Skeletal muscle satellite cell (primary cell): ENCODE measurements at regions not wholly inside any gene's neighbourhood (a gene's known extent, or its start where the extent isn't known, plus 50 kb on each side); places are given as distances from the start of the nearest gene placed in this dataset.
"Not testable (repeated sequence)": the region's sequence is repeated elsewhere in the genome, so short reads cannot be mapped to it uniquely, and the experiment has no call there.

ENCODE experiments used
- H3K27me3 ChIP-seq: 2 replicates; pipeline ENCODE4 v1.7.0; 2013; ENCODE audit warnings: low read length; ENCODE audit not compliant: control insufficient read depth, insufficient read depth
- H3K36me3 ChIP-seq: 2 replicates; pipeline ENCODE4 v1.7.0; 2013; ENCODE audit warnings: mild to moderate bottlenecking, control low read depth, low read length; ENCODE audit not compliant: insufficient read depth
- H3K4me1 ChIP-seq: 2 replicates; pipeline ENCODE4 v1.7.0; 2013; ENCODE audit warnings: low read length; ENCODE audit not compliant: control insufficient read depth, insufficient read depth
- H3K4me2 ChIP-seq: 2 replicates; pipeline ENCODE4 v1.7.0; 2013; ENCODE audit warnings: mild to moderate bottlenecking, low read length
- H3K4me3 ChIP-seq: 2 replicates; pipeline ENCODE4 v1.7.0; 2013; ENCODE audit warnings: low read length
- H3K9ac ChIP-seq: 2 replicates; pipeline ENCODE4 v1.7.0; 2013; ENCODE audit warnings: mild to moderate bottlenecking, low read depth, low read length, moderate library complexity
- H3K9me3 ChIP-seq: replicated peaks from 2 replicates; pipeline ENCODE4 v1.7.0; 2013; ENCODE audit warnings: mild to moderate bottlenecking, control low read depth, low read length

- H3K9me3 ChIP-seq, H3K4me3 ChIP-seq, H3K4me1 ChIP-seq, H3K9ac ChIP-seq, H3K4me2 ChIP-seq, H3K36me3 ChIP-seq, H3K27me3 ChIP-seq: not testable (repeated sequence)
Observed at GRCh38 chr4:69013933-69014332, 62.3 kb upstream of the UGT2A3 start.

- H3K36me3 ChIP-seq, H3K4me1 ChIP-seq, H3K27me3 ChIP-seq, H3K9me3 ChIP-seq, H3K4me2 ChIP-seq, H3K9ac ChIP-seq, H3K4me3 ChIP-seq: not testable (repeated sequence)
Observed at GRCh38 chr4:69017986-69018385, 66.4 kb upstream of the UGT2A3 start.

GRCh38 chr4:69019538-69020461 lies 68.2 kb upstream of the UGT2A3 start:
- not testable (repeated sequence) for H3K9ac ChIP-seq, H3K9me3 ChIP-seq, H3K4me2 ChIP-seq, H3K36me3 ChIP-seq, H3K4me1 ChIP-seq, H3K4me3 ChIP-seq, H3K27me3 ChIP-seq

GRCh38 chr4:69020462-69020807 lies 68.8 kb upstream of the UGT2A3 start:
- H3K9me3 ChIP-seq, H3K27me3 ChIP-seq, H3K4me3 ChIP-seq, H3K36me3 ChIP-seq, H3K4me1 ChIP-seq, H3K4me2 ChIP-seq, H3K9ac ChIP-seq: not testable (repeated sequence)

GRCh38 chr4:69025191-69025998 lies 70.9 kb upstream of the UGT2B7 start:
- Histone ChIP-seq H3K36me3 (no peaks in the 10 kb centered on the region), H3K4me2 (no peak overlapping the region), H3K4me3 (no peak overlapping the region), H3K9ac (no peak overlapping the region), H3K4me1 (no peaks in the 10 kb centered on the region), H3K9me3 (no peaks in the 10 kb centered on the region), H3K27me3 (no peaks in the 10 kb centered on the region)

GRCh38 chr4:69025999-69026387 lies 70.3 kb upstream of the UGT2B7 start:
- no peak overlapping the region for H3K4me2 ChIP-seq
- no peaks in the 10 kb centered on the region for H3K27me3 ChIP-seq
- H3K36me3 ChIP-seq, result no peaks in the 10 kb centered on the region
- H3K9me3 ChIP-seq, result no peaks in the 10 kb centered on the region
- no peak overlapping the region for H3K9ac ChIP-seq
- no peaks in the 10 kb centered on the region for H3K4me1 ChIP-seq
- H3K4me3 ChIP-seq, result no peak overlapping the region

GRCh38 chr4:69026974-69027373 lies 69.3 kb upstream of the UGT2B7 start:
- no peaks in the 10 kb centered on the region for H3K9me3 ChIP-seq

GRCh38 chr4:69030326-69030725 lies 65.9 kb upstream of the UGT2B7 start:
- H3K4me1 ChIP-seq, result no peaks in the 10 kb centered on the region

More at GRCh38 chr4:69026974-69027373, 69.3 kb upstream of the UGT2B7 start:
- Histone ChIP-seq H3K4me3 (no peak overlapping the region), H3K4me1 (no peaks in the 10 kb centered on the region), H3K9ac (no peak overlapping the region), H3K27me3 (no peaks in the 10 kb centered on the region), H3K36me3 (no peaks in the 10 kb centered on the region), H3K4me2 (no peak overlapping the region)

GRCh38 chr4:69032847-69033638 lies 63.2 kb upstream of the UGT2B7 start:
- no peak overlapping the region for H3K9ac ChIP-seq
- H3K9me3 ChIP-seq, result no peaks in the 10 kb centered on the region
- no peaks in the 10 kb centered on the region for H3K36me3 ChIP-seq
- no peaks in the 10 kb centered on the region for H3K27me3 ChIP-seq
- no peak overlapping the region for H3K4me3 ChIP-seq
- H3K4me2 ChIP-seq, result no peak overlapping the region
- H3K4me1 ChIP-seq, result no peaks in the 10 kb centered on the region

More at GRCh38 chr4:69030326-69030725, 65.9 kb upstream of the UGT2B7 start:
- H3K4me2 ChIP-seq, result no peak overlapping the region
- H3K4me3 ChIP-seq, result no peak overlapping the region
- no peak overlapping the region for H3K9ac ChIP-seq
- H3K9me3 ChIP-seq, result no peaks in the 10 kb centered on the region
- H3K36me3 ChIP-seq, result no peaks in the 10 kb centered on the region
- no peaks in the 10 kb centered on the region for H3K27me3 ChIP-seq

- not testable (repeated sequence) for H3K27me3 ChIP-seq, H3K4me2 ChIP-seq, H3K4me3 ChIP-seq, H3K9ac ChIP-seq, H3K36me3 ChIP-seq, H3K9me3 ChIP-seq
- H3K4me1 ChIP-seq, result peaks cover 11% of the 10 kb centered on the region
Observed at GRCh38 chr4:69034315-69034740, 61.9 kb upstream of the UGT2B7 start.

- Histone ChIP-seq H3K36me3 (no peaks in the 10 kb centered on the region), H3K4me2 (peak overlapping the region; percentile 40), H3K9ac (no peak overlapping the region)
Observed at GRCh38 chr4:69038582-69038981, 57.7 kb upstream of the UGT2B7 start.

More at GRCh38 chr4:69038582-69038981, 57.7 kb upstream of the UGT2B7 start:
- Histone ChIP-seq H3K9me3 (no peaks in the 10 kb centered on the region), H3K4me1 (peaks cover 11% of the 10 kb centered on the region), H3K4me3 (no peak overlapping the region), H3K27me3 (no peaks in the 10 kb centered on the region)
